HEK293 (cell line): ENCODE measurements at regions not wholly inside any gene's neighbourhood (a gene's known extent, or its start where the extent isn't known, plus 50 kb on each side); places are given as distances from the start of the nearest gene placed in this dataset.

ENCODE experiments used
- CTCF ChIA-PET: fragments of 350-600 bp; formaldehyde crosslinking; extraction: SDS; loops from one replicate; lab custom pipeline; 2021; ENCODE audit warnings: antibody characterized with exemption; lab: Yijun Ruan, JAX
- POLR2A ChIA-PET: fragments of 300-600 bp; formaldehyde crosslinking; extraction: SDS; loops from one replicate; lab custom pipeline; 2020; ENCODE audit warnings: antibody characterized with exemption, inconsistent platforms; lab: Yijun Ruan, JAX
- H3K27ac ChIP-seq: fragments of 200-500 bp; sonication (Bioruptor generic); 2 replicates; pipeline ENCODE4 v1.5.1; 2014; ENCODE audit warnings: low read depth, low read length, control low read depth, inconsistent platforms; ENCODE audit errors: extremely low read depth
- H3K36me3 ChIP-seq, 2 experiments: fragments of 200-500 bp in 1 of 2; sonication (Bioruptor generic) in 1 of 2; 1 replicate in 1 of 2; 2 replicates in 1 of 2; pipeline ENCODE4 v1.5.1; 2014 to 2017; ENCODE audit warnings: inconsistent platforms in 2 of 2, low read length in 2 of 2; ENCODE audit not compliant: control insufficient read depth in 2 of 2, insufficient read depth in 1 of 2
- H3K4me1 ChIP-seq: fragments of 200-500 bp; sonication (Bioruptor generic); 2 replicates; pipeline ENCODE4 v1.5.1; 2014; ENCODE audit warnings: mild to moderate bottlenecking, low read length, inconsistent platforms; ENCODE audit not compliant: control insufficient read depth, insufficient read depth
- H3K4me3 ChIP-seq: 2 replicates; pipeline ENCODE4 v1.5.1; 2011; ENCODE audit warnings: low read depth, mild to moderate bottlenecking, control low read depth, low read length, moderate library complexity
- H3K9me3 ChIP-seq: fragments of 200-500 bp; sonication (Bioruptor generic); 2 replicates; pipeline ENCODE4 v1.5.1; 2014; ENCODE audit warnings: low read depth, low read length, inconsistent platforms; ENCODE audit not compliant: control insufficient read depth, insufficient read depth
- GLI2 ChIP-seq: fragments of 450-650 bp; formaldehyde crosslinking; IDR thresholded peaks from 2 replicates; pipeline ENCODE4; 2017; ENCODE audit warnings: missing biosample characterization, missing genetic modification characterization, low read depth, borderline replicate concordance
- GLIS1 ChIP-seq: fragments of 450-650 bp; formaldehyde crosslinking; IDR thresholded peaks from 2 replicates; pipeline ENCODE4 v1.5.1; 2016; ENCODE audit warnings: missing biosample characterization, missing genetic modification characterization
- KLF1 ChIP-seq: fragments of 450-650 bp; formaldehyde crosslinking; IDR thresholded peaks from 2 replicates; pipeline ENCODE4 v1.5.1; 2016; ENCODE audit warnings: missing biosample characterization, missing genetic modification characterization
- ZBTB48 ChIP-seq: fragments of 450-650 bp; formaldehyde crosslinking; IDR thresholded peaks from 2 replicates; pipeline ENCODE4 v1.5.1; 2016; ENCODE audit warnings: missing biosample characterization, missing genetic modification characterization
- ZBTB7A ChIP-seq: fragments of 450-650 bp; formaldehyde crosslinking; IDR thresholded peaks from 2 replicates; pipeline ENCODE4 v1.5.1; 2016; ENCODE audit warnings: low read depth, missing biosample characterization, missing genetic modification characterization
- ZNF10 ChIP-seq: fragments of 450-650 bp; formaldehyde crosslinking; IDR thresholded peaks from 2 replicates; pipeline ENCODE4 v1.5.1; 2017; ENCODE audit warnings: missing biosample characterization, missing genetic modification characterization
- ZNF175 ChIP-seq: fragments of 450-650 bp; formaldehyde crosslinking; IDR thresholded peaks from 2 replicates; pipeline ENCODE4 v1.5.1; 2016; ENCODE audit warnings: missing biosample characterization, missing genetic modification characterization
- ZNF2 ChIP-seq: fragments of 450-650 bp; formaldehyde crosslinking; IDR thresholded peaks from 2 replicates; pipeline ENCODE4 v1.5.1; 2016; ENCODE audit warnings: missing biosample characterization, missing genetic modification characterization
- ZNF211 ChIP-seq: fragments of 450-650 bp; formaldehyde crosslinking; IDR thresholded peaks from 2 replicates; pipeline ENCODE4 v1.5.1; 2016; ENCODE audit warnings: low read depth, missing biosample characterization, missing genetic modification characterization
- ZNF24 ChIP-seq: fragments of 450-650 bp; formaldehyde crosslinking; IDR thresholded peaks from 2 replicates; pipeline ENCODE4 v1.5.1; 2016; ENCODE audit warnings: missing biosample characterization, missing genetic modification characterization
- ZNF311 ChIP-seq: fragments of 450-650 bp; formaldehyde crosslinking; IDR thresholded peaks from 2 replicates; pipeline ENCODE4 v1.5.1; 2017; ENCODE audit warnings: missing biosample characterization, missing genetic modification characterization, borderline replicate concordance
- ZNF366 ChIP-seq: fragments of 450-650 bp; formaldehyde crosslinking; conservative IDR thresholded peaks from 2 replicates; pipeline ENCODE4 v1.5.1; 2016; ENCODE audit warnings: missing biosample characterization, missing genetic modification characterization
- ZNF37A ChIP-seq: fragments of 450-650 bp; IDR thresholded peaks from 2 replicates; pipeline ENCODE4 v1.5.1; 2018; ENCODE audit warnings: missing biosample characterization, missing genetic modification characterization
- ZNF423 ChIP-seq: fragments of 450-650 bp; formaldehyde crosslinking; IDR thresholded peaks from 2 replicates; pipeline ENCODE4 v1.5.1; 2016; ENCODE audit warnings: missing biosample characterization, missing genetic modification characterization
- ZNF473 ChIP-seq: fragments of 450-650 bp; formaldehyde crosslinking; IDR thresholded peaks from 2 replicates; pipeline ENCODE4 v1.5.1; 2017; ENCODE audit warnings: missing biosample characterization, missing genetic modification characterization
- ZNF530 ChIP-seq: fragments of 450-650 bp; formaldehyde crosslinking; IDR thresholded peaks from 2 replicates; pipeline ENCODE4 v1.5.1; 2016; ENCODE audit warnings: low read depth, missing biosample characterization, missing genetic modification characterization
- ZNF558 ChIP-seq: fragments of 450-650 bp; formaldehyde crosslinking; IDR thresholded peaks from 2 replicates; pipeline ENCODE4 v1.5.1; 2016; ENCODE audit warnings: missing biosample characterization, missing genetic modification characterization
- ZNF623 ChIP-seq: fragments of 450-650 bp; formaldehyde crosslinking; IDR thresholded peaks from 2 replicates; pipeline ENCODE4 v1.5.1; 2016; ENCODE audit warnings: missing biosample characterization, missing genetic modification characterization
- ZNF629 ChIP-seq: fragments of 450-650 bp; formaldehyde crosslinking; IDR thresholded peaks from 2 replicates; pipeline ENCODE4 v1.5.1; 2017; ENCODE audit warnings: missing biosample characterization, missing genetic modification characterization
- ZNF768 ChIP-seq: fragments of 450-650 bp; formaldehyde crosslinking; IDR thresholded peaks from 2 replicates; pipeline ENCODE4 v1.5.1; 2018; ENCODE audit warnings: missing biosample characterization, mild to moderate bottlenecking, missing genetic modification characterization
- ZNF785 ChIP-seq: fragments of 450-650 bp; formaldehyde crosslinking; IDR thresholded peaks from 2 replicates; pipeline ENCODE4 v1.5.1; 2016; ENCODE audit warnings: missing biosample characterization, missing genetic modification characterization
- ZNF837 ChIP-seq: fragments of 450-650 bp; formaldehyde crosslinking; IDR thresholded peaks from 2 replicates; pipeline ENCODE4 v1.5.1; 2016; ENCODE audit warnings: missing biosample characterization, missing genetic modification characterization
- TF ChIP-seq, protein P1 (sequence below): fragments of 450-650 bp; formaldehyde crosslinking; IDR thresholded peaks from 2 replicates; pipeline ENCODE4 v1.5.1; 2016; ENCODE audit warnings: missing biosample characterization, missing genetic modification characterization, borderline replicate concordance
- TF ChIP-seq, protein P2 (sequence below): fragments of 450-650 bp; formaldehyde crosslinking; conservative IDR thresholded peaks from 2 replicates; pipeline ENCODE4 v1.5.1; 2016; ENCODE audit warnings: low read depth, missing biosample characterization, missing genetic modification characterization
- TF ChIP-seq, protein P3 (sequence below): fragments of 450-650 bp; formaldehyde crosslinking; IDR thresholded peaks from 2 replicates; pipeline ENCODE4 v1.5.1; 2016; ENCODE audit warnings: missing biosample characterization, missing genetic modification characterization
- TF ChIP-seq, protein P4 (sequence below): fragments of 450-650 bp; formaldehyde crosslinking; IDR thresholded peaks from 2 replicates; pipeline ENCODE4 v1.5.1; 2016; ENCODE audit warnings: missing biosample characterization, missing genetic modification characterization

DNA sequence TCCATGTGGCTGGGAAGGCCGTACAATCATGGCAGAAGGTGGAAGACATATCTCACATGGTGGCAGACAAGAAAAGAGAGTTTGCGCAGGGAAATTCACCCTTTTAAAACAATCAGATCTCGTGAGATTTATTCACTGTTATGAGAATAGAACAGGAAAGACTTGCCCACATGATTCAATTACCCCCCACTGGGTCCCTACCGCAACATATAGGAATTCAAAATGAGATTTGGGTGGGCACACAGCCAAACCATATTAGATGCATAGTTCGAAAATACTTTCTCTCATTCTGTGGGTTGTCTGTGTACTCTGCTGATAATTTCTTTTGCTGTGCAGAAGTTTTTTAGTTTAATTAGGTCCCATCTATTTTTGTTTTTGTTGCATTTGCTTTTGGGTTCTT, 990.3 kb downstream of the PLA2G4A start:
- TF ChIP-seq ZNF37A (tag by site-specific recombination) (no peak), ZBTB48 (no peak), ZNF623 (tag by site-specific recombination) (no peak), GLI2 (tag by site-specific recombination) (no peak), ZNF785 (no peak), ZNF24 (tag by site-specific recombination) (no peak), ZNF2 (no peak), ZNF423 (no peak), ZNF558 (tag by site-specific recombination) (no peak), GLIS1 (tag by site-specific recombination) (no peak), ZNF366 (tag by site-specific recombination) (no peak), ZBTB7A (no peak)
- TF ChIP-seq, protein P1, sequence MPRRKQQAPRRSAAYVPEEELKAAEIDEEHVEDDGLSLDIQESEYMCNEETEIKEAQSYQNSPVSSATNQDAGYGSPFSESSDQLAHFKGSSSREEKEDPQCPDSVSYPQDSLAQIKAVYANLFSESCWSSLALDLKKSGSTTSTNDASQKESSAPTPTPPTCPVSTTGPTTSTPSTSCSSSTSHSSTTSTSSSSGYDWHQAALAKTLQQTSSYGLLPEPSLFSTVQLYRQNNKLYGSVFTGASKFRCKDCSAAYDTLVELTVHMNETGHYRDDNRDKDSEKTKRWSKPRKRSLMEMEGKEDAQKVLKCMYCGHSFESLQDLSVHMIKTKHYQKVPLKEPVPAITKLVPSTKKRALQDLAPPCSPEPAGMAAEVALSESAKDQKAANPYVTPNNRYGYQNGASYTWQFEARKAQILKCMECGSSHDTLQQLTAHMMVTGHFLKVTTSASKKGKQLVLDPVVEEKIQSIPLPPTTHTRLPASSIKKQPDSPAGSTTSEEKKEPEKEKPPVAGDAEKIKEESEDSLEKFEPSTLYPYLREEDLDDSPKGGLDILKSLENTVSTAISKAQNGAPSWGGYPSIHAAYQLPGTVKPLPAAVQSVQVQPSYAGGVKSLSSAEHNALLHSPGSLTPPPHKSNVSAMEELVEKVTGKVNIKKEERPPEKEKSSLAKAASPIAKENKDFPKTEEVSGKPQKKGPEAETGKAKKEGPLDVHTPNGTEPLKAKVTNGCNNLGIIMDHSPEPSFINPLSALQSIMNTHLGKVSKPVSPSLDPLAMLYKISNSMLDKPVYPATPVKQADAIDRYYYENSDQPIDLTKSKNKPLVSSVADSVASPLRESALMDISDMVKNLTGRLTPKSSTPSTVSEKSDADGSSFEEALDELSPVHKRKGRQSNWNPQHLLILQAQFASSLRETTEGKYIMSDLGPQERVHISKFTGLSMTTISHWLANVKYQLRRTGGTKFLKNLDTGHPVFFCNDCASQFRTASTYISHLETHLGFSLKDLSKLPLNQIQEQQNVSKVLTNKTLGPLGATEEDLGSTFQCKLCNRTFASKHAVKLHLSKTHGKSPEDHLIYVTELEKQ (tag by site-specific recombination), result no peak
- TF ChIP-seq, protein P2, sequence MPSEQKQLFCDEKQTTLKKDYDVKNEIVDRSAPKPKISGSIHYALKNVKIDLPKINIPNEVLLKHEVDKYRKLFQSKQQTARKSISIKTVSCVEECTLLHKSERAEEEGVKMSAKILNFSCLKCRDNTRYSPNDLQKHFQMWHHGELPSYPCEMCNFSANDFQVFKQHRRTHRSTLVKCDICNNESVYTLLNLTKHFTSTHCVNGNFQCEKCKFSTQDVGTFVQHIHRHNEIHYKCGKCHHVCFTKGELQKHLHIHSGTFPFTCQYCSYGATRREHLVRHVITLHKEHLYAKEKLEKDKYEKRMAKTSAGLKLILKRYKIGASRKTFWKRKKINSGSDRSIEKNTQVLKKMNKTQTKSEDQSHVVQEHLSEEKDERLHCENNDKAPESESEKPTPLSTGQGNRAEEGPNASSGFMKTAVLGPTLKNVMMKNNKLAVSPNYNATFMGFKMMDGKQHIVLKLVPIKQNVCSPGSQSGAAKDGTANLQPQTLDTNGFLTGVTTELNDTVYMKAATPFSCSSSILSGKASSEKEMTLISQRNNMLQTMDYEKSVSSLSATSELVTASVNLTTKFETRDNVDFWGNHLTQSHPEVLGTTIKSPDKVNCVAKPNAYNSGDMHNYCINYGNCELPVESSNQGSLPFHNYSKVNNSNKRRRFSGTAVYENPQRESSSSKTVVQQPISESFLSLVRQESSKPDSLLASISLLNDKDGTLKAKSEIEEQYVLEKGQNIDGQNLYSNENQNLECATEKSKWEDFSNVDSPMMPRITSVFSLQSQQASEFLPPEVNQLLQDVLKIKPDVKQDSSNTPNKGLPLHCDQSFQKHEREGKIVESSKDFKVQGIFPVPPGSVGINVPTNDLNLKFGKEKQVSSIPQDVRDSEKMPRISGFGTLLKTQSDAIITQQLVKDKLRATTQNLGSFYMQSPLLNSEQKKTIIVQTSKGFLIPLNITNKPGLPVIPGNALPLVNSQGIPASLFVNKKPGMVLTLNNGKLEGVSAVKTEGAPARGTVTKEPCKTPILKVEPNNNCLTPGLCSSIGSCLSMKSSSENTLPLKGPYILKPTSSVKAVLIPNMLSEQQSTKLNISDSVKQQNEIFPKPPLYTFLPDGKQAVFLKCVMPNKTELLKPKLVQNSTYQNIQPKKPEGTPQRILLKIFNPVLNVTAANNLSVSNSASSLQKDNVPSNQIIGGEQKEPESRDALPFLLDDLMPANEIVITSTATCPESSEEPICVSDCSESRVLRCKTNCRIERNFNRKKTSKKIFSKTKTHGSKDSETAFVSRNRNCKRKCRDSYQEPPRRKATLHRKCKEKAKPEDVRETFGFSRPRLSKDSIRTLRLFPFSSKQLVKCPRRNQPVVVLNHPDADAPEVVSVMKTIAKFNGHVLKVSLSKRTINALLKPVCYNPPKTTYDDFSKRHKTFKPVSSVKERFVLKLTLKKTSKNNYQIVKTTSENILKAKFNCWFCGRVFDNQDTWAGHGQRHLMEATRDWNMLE (tag by site-specific recombination), result no peak
- TF ChIP-seq, protein P3, sequence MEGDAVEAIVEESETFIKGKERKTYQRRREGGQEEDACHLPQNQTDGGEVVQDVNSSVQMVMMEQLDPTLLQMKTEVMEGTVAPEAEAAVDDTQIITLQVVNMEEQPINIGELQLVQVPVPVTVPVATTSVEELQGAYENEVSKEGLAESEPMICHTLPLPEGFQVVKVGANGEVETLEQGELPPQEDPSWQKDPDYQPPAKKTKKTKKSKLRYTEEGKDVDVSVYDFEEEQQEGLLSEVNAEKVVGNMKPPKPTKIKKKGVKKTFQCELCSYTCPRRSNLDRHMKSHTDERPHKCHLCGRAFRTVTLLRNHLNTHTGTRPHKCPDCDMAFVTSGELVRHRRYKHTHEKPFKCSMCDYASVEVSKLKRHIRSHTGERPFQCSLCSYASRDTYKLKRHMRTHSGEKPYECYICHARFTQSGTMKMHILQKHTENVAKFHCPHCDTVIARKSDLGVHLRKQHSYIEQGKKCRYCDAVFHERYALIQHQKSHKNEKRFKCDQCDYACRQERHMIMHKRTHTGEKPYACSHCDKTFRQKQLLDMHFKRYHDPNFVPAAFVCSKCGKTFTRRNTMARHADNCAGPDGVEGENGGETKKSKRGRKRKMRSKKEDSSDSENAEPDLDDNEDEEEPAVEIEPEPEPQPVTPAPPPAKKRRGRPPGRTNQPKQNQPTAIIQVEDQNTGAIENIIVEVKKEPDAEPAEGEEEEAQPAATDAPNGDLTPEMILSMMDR (tag by site-specific recombination), result no peak
- ChIA-PET POLR2A (no interaction called here), CTCF (no interaction called here)
- no peaks in the 10 kb centered on the region for H3K36me3 ChIP-seq
- no peaks in the 10 kb centered on the region for H3K4me1 ChIP-seq
- H3K4me3 ChIP-seq, result no peak overlapping the region
- H3K9me3 ChIP-seq, result no peaks in the 10 kb centered on the region
- H3K27ac ChIP-seq, result no peak overlapping the region

DNA sequence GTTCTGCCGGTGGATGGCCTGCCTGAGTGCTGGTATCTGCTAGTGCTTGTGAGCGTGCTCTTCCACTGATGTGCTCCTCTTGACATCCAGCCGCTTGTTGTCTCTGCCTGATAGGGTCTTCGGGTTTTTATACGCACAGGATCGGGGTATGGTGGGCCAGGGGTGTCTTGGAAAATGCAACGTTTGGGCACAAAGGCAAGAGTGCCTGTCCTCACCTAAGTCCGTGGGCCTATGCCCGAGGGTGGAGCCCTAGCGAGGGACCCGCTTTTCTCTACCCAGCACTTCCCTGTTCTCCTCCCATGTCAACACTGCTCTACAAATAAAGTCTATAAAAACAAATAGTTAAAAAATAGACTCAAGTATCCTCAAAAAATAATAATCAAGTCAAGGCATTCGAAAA, 1007.8 kb downstream of the PLA2G4A start:
- H3K36me3 ChIP-seq, result no peaks in the 10 kb centered on the region
- ChIA-PET CTCF (interaction anchor here (0.6 kb wide), 1 partner anchor 43 kb away, joined by 3 read pairs; no protein-coding TSS in a partner anchor), POLR2A (no interaction called here)
- no peaks in the 10 kb centered on the region for H3K9me3 ChIP-seq
- H3K4me1 ChIP-seq, result no peaks in the 10 kb centered on the region
- no peak overlapping the region for H3K4me3 ChIP-seq
- H3K27ac ChIP-seq, result no peak overlapping the region
- TF ChIP-seq ZNF211 (tag by site-specific recombination) (no peak), ZNF530 (no peak), ZNF629 (tag by site-specific recombination) (no peak), KLF1 (tag by site-specific recombination) (no peak), ZNF473 (tag by site-specific recombination) (no peak), ZNF175 (tag by site-specific recombination) (no peak), ZNF311 (tag by site-specific recombination) (no peak), ZNF10 (tag by site-specific recombination) (no peak), ZNF768 (tag by site-specific recombination) (no peak), ZNF837 (tag by site-specific recombination) (no peak)
- TF ChIP-seq, protein P4, sequence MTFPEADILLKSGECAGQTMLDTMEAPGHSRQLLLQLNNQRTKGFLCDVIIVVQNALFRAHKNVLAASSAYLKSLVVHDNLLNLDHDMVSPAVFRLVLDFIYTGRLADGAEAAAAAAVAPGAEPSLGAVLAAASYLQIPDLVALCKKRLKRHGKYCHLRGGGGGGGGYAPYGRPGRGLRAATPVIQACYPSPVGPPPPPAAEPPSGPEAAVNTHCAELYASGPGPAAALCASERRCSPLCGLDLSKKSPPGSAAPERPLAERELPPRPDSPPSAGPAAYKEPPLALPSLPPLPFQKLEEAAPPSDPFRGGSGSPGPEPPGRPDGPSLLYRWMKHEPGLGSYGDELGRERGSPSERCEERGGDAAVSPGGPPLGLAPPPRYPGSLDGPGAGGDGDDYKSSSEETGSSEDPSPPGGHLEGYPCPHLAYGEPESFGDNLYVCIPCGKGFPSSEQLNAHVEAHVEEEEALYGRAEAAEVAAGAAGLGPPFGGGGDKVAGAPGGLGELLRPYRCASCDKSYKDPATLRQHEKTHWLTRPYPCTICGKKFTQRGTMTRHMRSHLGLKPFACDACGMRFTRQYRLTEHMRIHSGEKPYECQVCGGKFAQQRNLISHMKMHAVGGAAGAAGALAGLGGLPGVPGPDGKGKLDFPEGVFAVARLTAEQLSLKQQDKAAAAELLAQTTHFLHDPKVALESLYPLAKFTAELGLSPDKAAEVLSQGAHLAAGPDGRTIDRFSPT (tag by site-specific recombination), result no peak
